CD14-positive monocyte (primary cell): ENCODE measurements at regions not wholly inside any gene's neighbourhood (a gene's known extent, or its start where the extent isn't known, plus 50 kb on each side); places are given as distances from the start of the nearest gene placed in this dataset.

Source experiments
- DNase-seq, 3 donors: peaks; one replicate each; pipeline ENCODE4 v3.0.0-alpha.2; 2011 to 2022
- H2AFZ ChIP-seq: 2 replicates; pipeline ENCODE4 v1.6.0; 2012; ENCODE audit warnings: mild to moderate bottlenecking, low read depth, low read length, inconsistent platforms; ENCODE audit not compliant: insufficient read depth, poor library complexity, severe bottlenecking
- H3K27ac ChIP-seq, 2 donors: 1 replicate in 1 of 2; 2 replicates in 1 of 2; pipeline ENCODE4 v1.5.1; 2012 to 2013; ENCODE audit warnings: low read length in 2 of 2, control low read depth in 1 of 2, inconsistent platforms in 1 of 2, low read depth in 1 of 2, mild to moderate bottlenecking in 1 of 2
- H3K27me3 ChIP-seq, 2 donors: one replicate each; pipeline versions ENCODE4 v1.6.0 to v1.6.1; 2011 to 2013; ENCODE audit warnings: low read length in 2 of 2; ENCODE audit not compliant: control insufficient read depth in 2 of 2, insufficient read depth in 2 of 2
- H3K36me3 ChIP-seq, 2 donors: replicated peaks in 1 of 2; 1 replicate in 1 of 2; 2 replicates in 1 of 2; pipeline versions ENCODE4 v1.5.1 to v1.6.1; 2012 to 2013; ENCODE audit warnings: low read length in 2 of 2, control low read depth in 1 of 2, inconsistent platforms in 1 of 2, mild to moderate bottlenecking in 1 of 2; ENCODE audit not compliant: insufficient read depth in 2 of 2, control insufficient read depth in 1 of 2
- H3K4me1 ChIP-seq, 2 donors: 1 replicate in 1 of 2; 2 replicates in 1 of 2; pipeline versions ENCODE4 v1.5.1 to v1.6.1; 2012 to 2013; ENCODE audit warnings: low read length in 2 of 2, control low read depth in 1 of 2, inconsistent platforms in 1 of 2, mild to moderate bottlenecking in 1 of 2, moderate library complexity in 1 of 2; ENCODE audit not compliant: insufficient read depth in 2 of 2, control insufficient read depth in 1 of 2
- H3K4me2 ChIP-seq: replicated peaks from 2 replicates; pipeline ENCODE3; 2012; ENCODE audit warnings: low read length, moderate library complexity, mild to moderate bottlenecking; ENCODE audit not compliant: poor library complexity, severe bottlenecking; ENCODE audit errors: extremely low read depth
- H3K4me3 ChIP-seq, 3 experiments: fragments of 200-600 bp in 1 of 3; sonication (generic) in 1 of 3; replicated peaks in 1 of 3; 1 replicate in 2 of 3; 2 replicates in 1 of 3; pipeline ENCODE4 v1.5.1; 2011 to 2013; ENCODE audit warnings: low read length in 3 of 3, mild to moderate bottlenecking in 3 of 3, control low read depth in 2 of 3, low read depth in 2 of 3, inconsistent platforms in 1 of 3, moderate library complexity in 1 of 3
- H3K79me2 ChIP-seq: 2 replicates; pipeline ENCODE4 v1.6.0; 2012; ENCODE audit warnings: mild to moderate bottlenecking, control low read depth, inconsistent platforms, low read length, moderate library complexity; ENCODE audit not compliant: insufficient read depth
- H3K9ac ChIP-seq: 2 replicates; pipeline ENCODE4 v1.6.0; 2017; ENCODE audit warnings: low read length, mild to moderate bottlenecking; ENCODE audit not compliant: insufficient read depth, poor library complexity, severe bottlenecking
- H3K9me3 ChIP-seq, 2 donors: replicated peaks in 1 of 2; 1 replicate in 1 of 2; 2 replicates in 1 of 2; pipeline versions ENCODE4 v1.5.1 to v1.6.1; 2012 to 2013; ENCODE audit warnings: low read length in 2 of 2, control low read depth in 1 of 2; ENCODE audit not compliant: control insufficient read depth in 1 of 2, insufficient read depth in 1 of 2
- H4K20me1 ChIP-seq: 2 replicates; pipeline ENCODE4 v1.6.0; 2012; ENCODE audit warnings: mild to moderate bottlenecking, low read length, control low read depth, moderate library complexity; ENCODE audit not compliant: insufficient read depth
- H3K27ac Mint-ChIP-seq, 7 donors: one replicate each; pipeline ENCODE4 v1.8.0; 2020; ENCODE audit warnings: mild to moderate bottlenecking in 7 of 7, mixed read lengths in 7 of 7, moderate library complexity in 6 of 7, inconsistent platforms in 2 of 7
- H3K27me3 Mint-ChIP-seq, 3 donors: one replicate each; pipeline ENCODE4 v1.8.0; 2021 to 2022; ENCODE audit warnings: low read depth in 3 of 3, mild to moderate bottlenecking in 3 of 3, mixed read lengths in 3 of 3, moderate library complexity in 3 of 3, inconsistent platforms in 1 of 3
- H3K36me3 Mint-ChIP-seq, 2 donors: one replicate each; pipeline ENCODE4 v1.8.0; 2020; ENCODE audit warnings: mixed read lengths in 2 of 2, inconsistent platforms in 1 of 2, mild to moderate bottlenecking in 1 of 2
- H3K4me1 Mint-ChIP-seq: one replicate; pipeline ENCODE4 v1.8.0; 2020; ENCODE audit warnings: mild to moderate bottlenecking, mixed read lengths
- H3K4me3 Mint-ChIP-seq, 2 donors: one replicate each; pipeline ENCODE4 v1.8.0; 2020; ENCODE audit warnings: mild to moderate bottlenecking in 2 of 2, mixed read lengths in 2 of 2, moderate library complexity in 1 of 2
- H3K9me3 Mint-ChIP-seq, 7 donors: one replicate each; pipeline ENCODE4 v1.8.0; 2020 to 2022; ENCODE audit warnings: mixed read lengths in 7 of 7, mild to moderate bottlenecking in 6 of 7, moderate library complexity in 6 of 7, inconsistent platforms in 2 of 7
- CTCF ChIP-seq: fragments of 200-600 bp; IDR thresholded peaks from one replicate; pipeline ENCODE4 v1.8.0; 2022; ENCODE audit warnings: antibody characterized with exemption, mild to moderate bottlenecking
- WGBS: methylation state at CpG from one replicate; pipeline ENCODE4 v1.1.5; 2013; ENCODE audit warnings: missing lambda C conversion rate; ENCODE audit not compliant: insufficient coverage; 5-methylcytosine and 5-hydroxymethylcytosine counted together
- intact Hi-C, 2 donors: fragments of 100-400 bp; cut with micrococcal nuclease; formaldehyde crosslinking; loops; one replicate each; pipeline versions ENCODE4 v1.15.0 to v1.15.1; 2023

GRCh38 chr6:56374841-56375369, 127.5 kb upstream of the COL21A1 start:
- intact Hi-C loops = no loop called here
- DNase-seq = no peak
- no peaks in the 10 kb centered on the region for H4K20me1 ChIP-seq
- H3K27me3 ChIP-seq = no peaks in the 10 kb centered on the region
- Mint-ChIP-seq H3K36me3 (peaks cover 6 to 11% of the 10 kb centered on the region in 2 donors), H3K4me3 (peak overlapping the region in 1 of 2 donors; percentile 28), H3K4me1 (peaks cover 30% of the 10 kb centered on the region), H3K9me3 (peaks cover 0 to 2% (median 0%) of the 10 kb centered on the region in 7 donors), H3K27me3 (peaks cover 13 to 18% (median 14%) of the 10 kb centered on the region in 3 donors), H3K27ac (no peak overlapping the region)
- no peaks in the 10 kb centered on the region for H3K9me3 ChIP-seq
- H3K4me2 ChIP-seq = no peak overlapping the region
- no peak overlapping the region for H2AFZ ChIP-seq
- H3K36me3 ChIP-seq = no peaks in the 10 kb centered on the region
- no peaks in the 10 kb centered on the region for H3K79me2 ChIP-seq
- no peak for TF ChIP-seq CTCF
- whole genome bisulfite sequencing = 100% methylated on average over 1 of the region's 4 CpGs
- H3K4me1 ChIP-seq = peaks cover 9 to 13% of the 10 kb centered on the region in 2 donors
- no peak overlapping the region for H3K9ac ChIP-seq
- H3K4me3 ChIP-seq = no peak overlapping the region
- no peak overlapping the region for H3K27ac ChIP-seq

GRCh38 chr6:56372406-56372995, 125.1 kb upstream of the COL21A1 start:
- intact Hi-C loops = no loop called here
- peaks cover 11 to 20% (median 14%) of the 10 kb centered on the region in 3 donors for H3K27me3 Mint-ChIP-seq
- H3K9ac ChIP-seq = no peak overlapping the region
- H3K9me3 Mint-ChIP-seq = peaks cover 0 to 2% (median 0%) of the 10 kb centered on the region in 7 donors
- no peaks in the 10 kb centered on the region for H3K79me2 ChIP-seq
- H3K36me3 Mint-ChIP-seq = peaks cover 6 to 11% of the 10 kb centered on the region in 2 donors
- no peak overlapping the region for H3K27ac ChIP-seq
- H3K4me1 ChIP-seq = peaks cover 9 to 18% of the 10 kb centered on the region in 2 donors
- H3K4me3 Mint-ChIP-seq = no peak overlapping the region
- no peak overlapping the region for H2AFZ ChIP-seq
- H3K36me3 ChIP-seq = no peaks in the 10 kb centered on the region
- H3K27me3 ChIP-seq = no peaks in the 10 kb centered on the region
- no peak overlapping the region for H3K4me3 ChIP-seq
- TF ChIP-seq CTCF = no peak
- peaks cover 46% of the 10 kb centered on the region for H3K4me1 Mint-ChIP-seq
- no peak for DNase-seq
- H4K20me1 ChIP-seq = no peaks in the 10 kb centered on the region
- H3K27ac Mint-ChIP-seq = no peak overlapping the region
- H3K4me2 ChIP-seq = no peak overlapping the region
- no CpG with 5 or more reads among the region's 3 CpGs for WGBS
- H3K9me3 ChIP-seq = no peaks in the 10 kb centered on the region
